Endometrial microvascular endothelial cells (primary cell): ENCODE measurements at regions not wholly inside any gene's neighbourhood (a gene's known extent, or its start where the extent isn't known, plus 50 kb on each side); places are given as distances from the start of the nearest gene placed in this dataset.
"Not testable (repeated sequence)": the region's sequence is repeated elsewhere in the genome, so short reads cannot be mapped to it uniquely, and the experiment has no call there.

Experiments
- in situ Hi-C: cut with HindIII; loops from 2 replicates; pipeline ENCODE4 v1.10.0; 2017; ENCODE audit warnings: low sequenced_read_pairs, low pct_unique_long_range_greater_than_20kb; ENCODE audit errors: inconsistent ontology term

- in situ Hi-C loops: no loop called here
Observed at GRCh38 chr4:126874533-126874932, 758.2 kb upstream of the INTU start.

- in situ Hi-C loops: no loop called here
Observed at GRCh38 chr4:126888968-126889367, 743.8 kb upstream of the INTU start.

GRCh38 chr4:126890383-126890782 lies 742.4 kb upstream of the INTU start:
- in situ Hi-C loops: no loop called here

GRCh38 chr4:126890994-126891393 lies 741.8 kb upstream of the INTU start:
- in situ Hi-C loops: no loop called here

- in situ Hi-C loops: no loop called here
Observed at GRCh38 chr4:126894963-126895362, 737.8 kb upstream of the INTU start.

GRCh38 chr4:126895988-126896570 lies 736.7 kb upstream of the INTU start:
- in situ Hi-C loops: no loop called here

- in situ Hi-C loops: no loop called here
Observed at GRCh38 chr4:126897038-126897437, 735.7 kb upstream of the INTU start.

- in situ Hi-C loops: no loop called here
Observed at GRCh38 chr4:126898815-126899214, 733.9 kb upstream of the INTU start.

- in situ Hi-C loops: no loop called here
Observed at GRCh38 chr4:126899331-126899801, 733.4 kb upstream of the INTU start.

- in situ Hi-C loops: no loop called here
Observed at GRCh38 chr4:126906466-126906865, 726.3 kb upstream of the INTU start.

- in situ Hi-C loops: no loop called here
Observed at GRCh38 chr4:126907389-126907788, 725.4 kb upstream of the INTU start.

- in situ Hi-C loops: no loop called here
Observed at GRCh38 chr4:126916049-126916625, 716.6 kb upstream of the INTU start.

- in situ Hi-C loops: no loop called here
Observed at GRCh38 chr4:126916626-126917140, 716.1 kb upstream of the INTU start.

- in situ Hi-C loops: not testable (repeated sequence)
Observed at GRCh38 chr4:126922328-126922938, 710.3 kb upstream of the INTU start.

- in situ Hi-C loops: no loop called here
Observed at GRCh38 chr4:126924237-126924636, 708.5 kb upstream of the INTU start.

GRCh38 chr4:126930059-126930458 lies 702.7 kb upstream of the INTU start:
- in situ Hi-C loops: not testable (repeated sequence)

GRCh38 chr4:126935801-126936200 lies 697.0 kb upstream of the INTU start:
- in situ Hi-C loops: no loop called here

- in situ Hi-C loops: no loop called here
Observed at GRCh38 chr4:126937342-126937741, 695.4 kb upstream of the INTU start.

GRCh38 chr4:126937846-126938422 lies 694.8 kb upstream of the INTU start:
- in situ Hi-C loops: no loop called here

- in situ Hi-C loops: no loop called here
Observed at GRCh38 chr4:126939401-126939800, 693.4 kb upstream of the INTU start.
